Rectal smooth muscle tissue (tissue), 1 donor: ENCODE measurements at regions not wholly inside any gene's neighbourhood (a gene's known extent, or its start where the extent isn't known, plus 50 kb on each side); places are given as distances from the start of the nearest gene placed in this dataset.
"Not testable (repeated sequence)": the region's sequence is repeated elsewhere in the genome, so short reads cannot be mapped to it uniquely, and the experiment has no call there.

ENCODE experiments used
- H3K27ac ChIP-seq: one replicate; pipeline ENCODE4 v1.7.0; 2013; ENCODE audit warnings: low read depth, low read length, inconsistent platforms
- H3K27me3 ChIP-seq: one replicate; pipeline ENCODE4 v1.7.0; 2013; ENCODE audit warnings: low read length; ENCODE audit not compliant: control insufficient read depth, insufficient read depth
- H3K36me3 ChIP-seq: one replicate; pipeline ENCODE4 v1.7.0; 2013; ENCODE audit warnings: low read length; ENCODE audit not compliant: control insufficient read depth, insufficient read depth
- H3K4me1 ChIP-seq: one replicate; pipeline ENCODE4 v1.7.0; 2013; ENCODE audit warnings: low read length; ENCODE audit not compliant: control insufficient read depth, insufficient read depth
- H3K4me3 ChIP-seq: one replicate; pipeline ENCODE4 v1.7.0; 2013; ENCODE audit warnings: low read length
- H3K9ac ChIP-seq: one replicate; pipeline ENCODE4 v1.7.0; 2013; ENCODE audit warnings: low read length

GRCh38 chr9:12368569-12368968 is 324.6 kb upstream of the TYRP1 start:
- Histone ChIP-seq H3K27ac (no peak overlapping the region), H3K36me3 (no peaks in the 10 kb centered on the region), H3K9ac (no peak overlapping the region), H3K27me3 (no peaks in the 10 kb centered on the region), H3K4me1 (no peaks in the 10 kb centered on the region), H3K4me3 (no peak overlapping the region)

GRCh38 chr9:12391839-12392509 is 301.2 kb upstream of the TYRP1 start:
- Histone ChIP-seq H3K36me3 (no peaks in the 10 kb centered on the region), H3K27me3 (no peaks in the 10 kb centered on the region), H3K4me3 (no peak overlapping the region), H3K27ac (no peak overlapping the region), H3K9ac (no peak overlapping the region), H3K4me1 (no peaks in the 10 kb centered on the region)

GRCh38 chr9:12394105-12394504 is 299.1 kb upstream of the TYRP1 start:
- Histone ChIP-seq H3K36me3 (no peaks in the 10 kb centered on the region), H3K27me3 (no peaks in the 10 kb centered on the region), H3K27ac (no peak overlapping the region), H3K4me1 (no peaks in the 10 kb centered on the region), H3K4me3 (no peak overlapping the region), H3K9ac (no peak overlapping the region)

GRCh38 chr9:12403721-12404120 is 289.5 kb upstream of the TYRP1 start:
- H3K27me3 ChIP-seq = no peaks in the 10 kb centered on the region
- no peak overlapping the region for H3K27ac ChIP-seq
- H3K36me3 ChIP-seq = no peaks in the 10 kb centered on the region
- no peak overlapping the region for H3K9ac ChIP-seq
- H3K4me3 ChIP-seq = no peak overlapping the region
- H3K4me1 ChIP-seq = no peaks in the 10 kb centered on the region

GRCh38 chr9:12413986-12414385 is 279.2 kb upstream of the TYRP1 start:
- no peak overlapping the region for H3K4me3 ChIP-seq
- H3K27ac ChIP-seq = no peak overlapping the region
- H3K4me1 ChIP-seq = peaks cover 3% of the 10 kb centered on the region
- no peak overlapping the region for H3K9ac ChIP-seq
- H3K27me3 ChIP-seq = no peaks in the 10 kb centered on the region
- H3K36me3 ChIP-seq = no peaks in the 10 kb centered on the region

GRCh38 chr9:12414514-12414913 is 278.7 kb upstream of the TYRP1 start:
- Histone ChIP-seq H3K27me3 (no peaks in the 10 kb centered on the region), H3K4me3 (no peak overlapping the region)

GRCh38 chr9:12415361-12415760 is 277.8 kb upstream of the TYRP1 start:
- Histone ChIP-seq H3K4me1 (peaks cover 3% of the 10 kb centered on the region), H3K36me3 (no peaks in the 10 kb centered on the region), H3K27me3 (no peaks in the 10 kb centered on the region), H3K4me3 (no peak overlapping the region), H3K9ac (no peak overlapping the region), H3K27ac (no peak overlapping the region)

More at GRCh38 chr9:12414514-12414913, 278.7 kb upstream of the TYRP1 start:
- Histone ChIP-seq H3K27ac (no peak overlapping the region), H3K9ac (no peak overlapping the region), H3K4me1 (peaks cover 3% of the 10 kb centered on the region), H3K36me3 (no peaks in the 10 kb centered on the region)

GRCh38 chr9:12416716-12417115 is 276.5 kb upstream of the TYRP1 start:
- H3K27ac ChIP-seq = no peak overlapping the region
- H3K36me3 ChIP-seq = no peaks in the 10 kb centered on the region
- H3K27me3 ChIP-seq = no peaks in the 10 kb centered on the region
- peaks cover 3% of the 10 kb centered on the region for H3K4me1 ChIP-seq
- no peak overlapping the region for H3K4me3 ChIP-seq
- no peak overlapping the region for H3K9ac ChIP-seq

- no peak overlapping the region for H3K9ac ChIP-seq
- no peak overlapping the region for H3K4me3 ChIP-seq
- H3K27me3 ChIP-seq = no peaks in the 10 kb centered on the region
- no peaks in the 10 kb centered on the region for H3K4me1 ChIP-seq
- no peak overlapping the region for H3K27ac ChIP-seq
- no peaks in the 10 kb centered on the region for H3K36me3 ChIP-seq
These were observed 268.9 kb upstream of the TYRP1 start for GRCh38 chr9:12424243-12424642.

- Histone ChIP-seq H3K4me3 (no peak overlapping the region), H3K9ac (no peak overlapping the region), H3K27ac (no peak overlapping the region), H3K27me3 (no peaks in the 10 kb centered on the region), H3K36me3 (no peaks in the 10 kb centered on the region), H3K4me1 (no peaks in the 10 kb centered on the region)
These were observed 267.0 kb upstream of the TYRP1 start for GRCh38 chr9:12425878-12426864.

- Histone ChIP-seq H3K4me3 (no peak overlapping the region), H3K36me3 (no peaks in the 10 kb centered on the region), H3K9ac (no peak overlapping the region), H3K4me1 (no peaks in the 10 kb centered on the region), H3K27me3 (no peaks in the 10 kb centered on the region), H3K27ac (no peak overlapping the region)
These were observed 253.9 kb upstream of the TYRP1 start for GRCh38 chr9:12439267-12439666.

GRCh38 chr9:12441080-12441479 is 252.1 kb upstream of the TYRP1 start:
- H3K36me3 ChIP-seq, H3K4me1 ChIP-seq, H3K27me3 ChIP-seq, H3K4me3 ChIP-seq, H3K27ac ChIP-seq, H3K9ac ChIP-seq: not testable (repeated sequence)
